ENCODE measurements at regions not wholly inside any gene's neighbourhood (a gene's known extent, or its start where the extent isn't known, plus 50 kb on each side); places are given as distances from the start of the nearest gene placed in this dataset.

DNA sequence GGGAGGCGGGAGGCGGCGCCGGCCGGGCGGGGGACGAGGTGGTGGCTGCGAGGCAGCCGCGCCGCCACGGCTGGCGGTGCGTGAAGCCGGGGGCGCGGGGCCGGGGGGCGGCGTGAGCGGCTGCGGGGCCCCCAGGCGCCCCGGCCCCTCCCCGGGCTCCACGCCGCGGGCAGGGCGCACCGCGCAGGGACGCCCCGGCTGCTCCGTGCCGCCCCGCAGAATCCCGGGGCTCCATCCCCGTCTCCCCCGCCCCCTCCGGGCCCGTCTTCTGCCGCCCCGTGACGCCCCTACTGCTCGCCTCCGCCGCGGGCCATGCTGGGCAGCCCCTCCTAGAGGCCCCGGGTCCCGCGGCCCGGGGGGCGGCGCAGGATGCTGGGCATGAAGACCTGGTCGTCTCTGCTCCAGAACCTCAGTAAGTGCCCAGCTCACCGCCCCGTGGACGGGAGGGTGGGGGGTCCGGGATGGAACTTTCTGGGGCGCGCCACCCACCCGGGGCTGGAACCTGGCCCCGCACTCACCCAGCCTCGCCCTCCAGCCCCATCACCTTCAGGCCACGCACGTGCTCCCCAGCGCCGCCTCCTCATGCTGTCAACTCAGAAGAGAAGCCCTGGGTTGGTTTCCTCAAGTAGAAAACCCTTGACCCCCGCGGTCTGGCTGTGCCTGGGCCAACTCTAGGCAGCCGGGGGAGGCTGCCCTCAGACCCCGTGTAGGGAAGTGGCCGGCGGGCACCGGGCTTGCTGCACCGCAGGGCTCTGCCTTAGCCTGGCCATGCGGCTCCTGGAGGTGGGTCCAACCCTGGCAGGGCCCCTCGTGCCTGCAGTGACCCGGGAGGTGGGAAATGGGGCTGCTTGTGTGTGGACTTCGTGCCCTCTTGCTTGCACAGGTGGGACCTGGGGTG is 150.2 kb upstream of the GSE1 start:
- Histone ChIP-seq H2BK15ac (ENCODE audit: low read depth, low read length) (no peak overlapping the region), H2BK120ac (ENCODE audit: low read depth, low read length) (no peak overlapping the region), H3K36me3 (ENCODE audit: control insufficient read depth, insufficient read depth, low read length) (no peaks in the 10 kb centered on the region), H3K56ac (ENCODE audit: extremely low read depth, insufficient read depth, low read length) (no peak overlapping the region), H3K4ac (ENCODE audit: low read depth, low read length) (no peak overlapping the region), H4K5ac (ENCODE audit: low read depth, low read length) (no peak overlapping the region), H2AK5ac (ENCODE audit: low read depth, low read length) (no peak overlapping the region), H3K9ac (ENCODE audit: low read depth, low read length) (no peak overlapping the region), H3K9me1 (ENCODE audit: insufficient read depth, low read length) (peaks cover 17% of the 10 kb centered on the region), H3K79me1 (ENCODE audit: low read depth in 1 of 2, low read length in 2 of 2) (peaks cover 6 to 42% of the 10 kb centered on the region in 2 experiments), H3K27me3 (ENCODE audit: control insufficient read depth, insufficient read depth, low read length) (no peaks in the 10 kb centered on the region), H4K91ac (ENCODE audit: insufficient read depth, low read depth, low read length) (no peak overlapping the region), H3K14ac (replicated peaks; ENCODE audit: low read depth, low read length) (no peak overlapping the region), H4K20me1 (ENCODE audit: insufficient read depth, low read length) (peaks cover 85% of the 10 kb centered on the region), H2AK9ac (replicated peaks; ENCODE audit: low read depth, low read length, poor library complexity) (no peak overlapping the region), H4K8ac (ENCODE audit: low read depth in 2 of 2, low read length in 2 of 2) (no peak overlapping the region), H3K4me3 (ENCODE audit: insufficient read depth, low read depth, low read length) (no peak overlapping the region), H3K27ac (ENCODE audit: insufficient read depth, low read length) (no peak overlapping the region), H3K23ac (ENCODE audit: low read depth, low read length) (no peak overlapping the region), H2BK20ac (ENCODE audit: low read depth, low read length) (no peak overlapping the region), H2AFZ (replicated peaks; ENCODE audit: low read length, poor library complexity) (no peak overlapping the region), H3K4me1 (ENCODE audit: control insufficient read depth, insufficient read depth, low read length) (peaks cover 33% of the 10 kb centered on the region), H3K18ac (ENCODE audit: low read depth, low read length) (no peak overlapping the region), H3K4me2 (ENCODE audit: low read depth, low read length) (no peak overlapping the region; the same call in 1 of the 2 replicates), H3K9me3 (ENCODE audit: control insufficient read depth, insufficient read depth, low read length) (no peaks in the 10 kb centered on the region), H2BK5ac (ENCODE audit: low read depth, low read length, poor library complexity, severe bottlenecking) (no peak overlapping the region)
- 6% methylated on average over 17 of the region's 80 CpGs; no CpG with 5 or more reads in 1 of the 2 experiments for WGBS, 2 experiments (ENCODE audit: extremely low coverage in 2 of 2, insufficient read length in 1 of 2)
- ChIA-PET CTCF (no interaction called here), POLR2A (ENCODE audit: unreplicated experiment) (no interaction called here)
- ATAC-seq (ENCODE audit: low read depth) = no peak
- intact Hi-C loops (cut with micrococcal nuclease) (no loop called here), in situ Hi-C loops (cut with MboI; ENCODE audit: low sequenced_read_pairs) (no loop called here), dilution Hi-C loops (cut with HindIII; ENCODE audit: low sequenced_read_pairs, unreplicated experiment) (no loop called here)
- no peak for DNase-seq
- TF ChIP-seq MXI1 (IDR thresholded peaks at IDR 0.05; ENCODE audit: borderline replicate concordance, low read depth, low read length) = no peak
- TF ChIP-seq CHD1 (IDR thresholded peaks at IDR 0.05; ENCODE audit: low read depth, low read length) = no peak
- TF ChIP-seq, protein P1, sequence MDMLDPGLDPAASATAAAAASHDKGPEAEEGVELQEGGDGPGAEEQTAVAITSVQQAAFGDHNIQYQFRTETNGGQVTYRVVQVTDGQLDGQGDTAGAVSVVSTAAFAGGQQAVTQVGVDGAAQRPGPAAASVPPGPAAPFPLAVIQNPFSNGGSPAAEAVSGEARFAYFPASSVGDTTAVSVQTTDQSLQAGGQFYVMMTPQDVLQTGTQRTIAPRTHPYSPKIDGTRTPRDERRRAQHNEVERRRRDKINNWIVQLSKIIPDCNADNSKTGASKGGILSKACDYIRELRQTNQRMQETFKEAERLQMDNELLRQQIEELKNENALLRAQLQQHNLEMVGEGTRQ (IDR thresholded peaks at IDR 0.05; ENCODE audit: low read depth, low read length) = no peak
- TF ChIP-seq MAZ (IDR thresholded peaks at IDR 0.05; ENCODE audit: borderline replicate concordance, low read depth, low read length) = no peak
- no peak for TF ChIP-seq NFE2L2 (IDR thresholded peaks at IDR 0.05; ENCODE audit: low read depth, low read length)
- TF ChIP-seq MAFK (IDR thresholded peaks at IDR 0.05; ENCODE audit: low read depth, low read length) = no peak
- TF ChIP-seq BHLHE40 (IDR thresholded peaks at IDR 0.05; ENCODE audit: low read depth, low read length) = no peak
- TF ChIP-seq POLR2A (IDR thresholded peaks at IDR 0.05; ENCODE audit: low read depth, low read length) = no peak
- no peak for TF ChIP-seq FOS (IDR thresholded peaks at IDR 0.05; ENCODE audit: low read depth, low read length)
- TF ChIP-seq RAD21 (IDR thresholded peaks at IDR 0.05; ENCODE audit: low read length) = no peak
- no peak for TF ChIP-seq RFX5 (IDR thresholded peaks at IDR 0.05; ENCODE audit: low read depth, low read length)
- TF ChIP-seq RCOR1 (IDR thresholded peaks at IDR 0.05; ENCODE audit: insufficient replicate concordance, low read length) = no peak
- TF ChIP-seq SMC3 (IDR thresholded peaks at IDR 0.05; ENCODE audit: low read depth, low read length) = no peak
- TF ChIP-seq, protein P2, sequence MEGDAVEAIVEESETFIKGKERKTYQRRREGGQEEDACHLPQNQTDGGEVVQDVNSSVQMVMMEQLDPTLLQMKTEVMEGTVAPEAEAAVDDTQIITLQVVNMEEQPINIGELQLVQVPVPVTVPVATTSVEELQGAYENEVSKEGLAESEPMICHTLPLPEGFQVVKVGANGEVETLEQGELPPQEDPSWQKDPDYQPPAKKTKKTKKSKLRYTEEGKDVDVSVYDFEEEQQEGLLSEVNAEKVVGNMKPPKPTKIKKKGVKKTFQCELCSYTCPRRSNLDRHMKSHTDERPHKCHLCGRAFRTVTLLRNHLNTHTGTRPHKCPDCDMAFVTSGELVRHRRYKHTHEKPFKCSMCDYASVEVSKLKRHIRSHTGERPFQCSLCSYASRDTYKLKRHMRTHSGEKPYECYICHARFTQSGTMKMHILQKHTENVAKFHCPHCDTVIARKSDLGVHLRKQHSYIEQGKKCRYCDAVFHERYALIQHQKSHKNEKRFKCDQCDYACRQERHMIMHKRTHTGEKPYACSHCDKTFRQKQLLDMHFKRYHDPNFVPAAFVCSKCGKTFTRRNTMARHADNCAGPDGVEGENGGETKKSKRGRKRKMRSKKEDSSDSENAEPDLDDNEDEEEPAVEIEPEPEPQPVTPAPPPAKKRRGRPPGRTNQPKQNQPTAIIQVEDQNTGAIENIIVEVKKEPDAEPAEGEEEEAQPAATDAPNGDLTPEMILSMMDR (conservative IDR thresholded peaks at IDR 0.05; ENCODE audit: low read depth, low read length) = no peak
- TF ChIP-seq, protein P3, sequence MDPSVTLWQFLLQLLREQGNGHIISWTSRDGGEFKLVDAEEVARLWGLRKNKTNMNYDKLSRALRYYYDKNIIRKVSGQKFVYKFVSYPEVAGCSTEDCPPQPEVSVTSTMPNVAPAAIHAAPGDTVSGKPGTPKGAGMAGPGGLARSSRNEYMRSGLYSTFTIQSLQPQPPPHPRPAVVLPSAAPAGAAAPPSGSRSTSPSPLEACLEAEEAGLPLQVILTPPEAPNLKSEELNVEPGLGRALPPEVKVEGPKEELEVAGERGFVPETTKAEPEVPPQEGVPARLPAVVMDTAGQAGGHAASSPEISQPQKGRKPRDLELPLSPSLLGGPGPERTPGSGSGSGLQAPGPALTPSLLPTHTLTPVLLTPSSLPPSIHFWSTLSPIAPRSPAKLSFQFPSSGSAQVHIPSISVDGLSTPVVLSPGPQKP (IDR thresholded peaks at IDR 0.05; ENCODE audit: borderline replicate concordance, low read depth, low read length) = no peak
- no TSS peak for BruUV-seq (replicated peaks)

All from IMR-90 (cell line).